HUDEP-2 (cell line): ENCODE measurements at regions not wholly inside any gene's neighbourhood (a gene's known extent, or its start where the extent isn't known, plus 50 kb on each side); places are given as distances from the start of the nearest gene placed in this dataset.
A peak's percentile ranks its signal among the peaks of the same experiment; 100 is the strongest.
"Not testable (repeated sequence)": the region's sequence is repeated elsewhere in the genome, so short reads cannot be mapped to it uniquely, and the experiment has no call there.

Experiments used
- DNase-seq, 76 experiments: peaks; one replicate each; lab custom pipeline; 2025; ENCODE audit not compliant: unreplicated experiment in 76 of 76; lab: John Stamatoyannopoulos, UW

GRCh38 chr14:54010981-54011380 lies 54.4 kb upstream of the BMP4 start:
- DNase-seq: no peak

GRCh38 chr14:54023027-54023426 lies 66.4 kb upstream of the BMP4 start:
- DNase-seq: no peak

GRCh38 chr14:54025661-54026060 lies 69.0 kb upstream of the BMP4 start:
- DNase-seq: peak in 10 of 76 experiments; percentile 0 to 12 (median 4)

GRCh38 chr14:54026671-54027070 lies 70.0 kb upstream of the BMP4 start:
- no peak for DNase-seq

GRCh38 chr14:54030996-54031395 lies 74.4 kb upstream of the BMP4 start:
- not testable (repeated sequence) for DNase-seq

GRCh38 chr14:54033285-54033684 lies 76.7 kb upstream of the BMP4 start:
- DNase-seq: not testable (repeated sequence)

- DNase-seq: no peak
Observed at GRCh38 chr14:54038724-54039123, 82.1 kb upstream of the BMP4 start.

- DNase-seq: no peak
Observed at GRCh38 chr14:54039311-54039710, 82.7 kb upstream of the BMP4 start.

GRCh38 chr14:54040846-54041245 lies 84.2 kb upstream of the BMP4 start:
- no peak for DNase-seq

- DNase-seq: no peak
Observed at GRCh38 chr14:54046250-54046649, 89.6 kb upstream of the BMP4 start.

- no peak for DNase-seq
Observed at GRCh38 chr14:54047645-54048308, 91.2 kb upstream of the BMP4 start.

GRCh38 chr14:54048311-54048710 lies 91.7 kb upstream of the BMP4 start:
- DNase-seq: no peak

GRCh38 chr14:54048736-54049135 lies 92.1 kb upstream of the BMP4 start:
- DNase-seq: no peak

- no peak for DNase-seq
Observed at GRCh38 chr14:54050759-54051158, 94.1 kb upstream of the BMP4 start.

- no peak for DNase-seq
Observed at GRCh38 chr14:54052696-54053385, 96.2 kb upstream of the BMP4 start.

GRCh38 chr14:54053386-54053745 lies 96.7 kb upstream of the BMP4 start:
- DNase-seq: no peak

GRCh38 chr14:54058505-54058904 lies 101.9 kb upstream of the BMP4 start:
- DNase-seq: no peak

- DNase-seq: no peak
Observed at GRCh38 chr14:54083549-54084239, 127.1 kb upstream of the BMP4 start.

GRCh38 chr14:54085232-54085761 lies 128.7 kb upstream of the BMP4 start:
- no peak for DNase-seq

GRCh38 chr14:54085841-54086240 lies 129.2 kb upstream of the BMP4 start:
- DNase-seq: no peak

GRCh38 chr14:54086767-54087166 lies 130.1 kb upstream of the BMP4 start:
- DNase-seq: no peak

GRCh38 chr14:54087376-54087775 lies 130.8 kb upstream of the BMP4 start:
- no peak for DNase-seq
